Thyroid gland (tissue), 4 donors: ENCODE measurements at regions not wholly inside any gene's neighbourhood (a gene's known extent, or its start where the extent isn't known, plus 50 kb on each side); places are given as distances from the start of the nearest gene placed in this dataset.

Source experiments
- CTCF ChIP-seq, 6 experiments: fragments of 200-600 bp in 3 of 6; fragments of 450-650 bp in 3 of 6; sonication (generic) in 3 of 6; IDR thresholded peaks; one replicate each; pipeline ENCODE4 v1.5.1; 2016 to 2019; ENCODE audit warnings: antibody characterized with exemption in 6 of 6, mild to moderate bottlenecking in 2 of 6, inconsistent platforms in 1 of 6, moderate library complexity in 1 of 6
- POLR2A ChIP-seq, 2 donors: fragments of 450-650 bp; IDR thresholded peaks; one replicate each; pipeline ENCODE4 v1.6.1; 2017; ENCODE audit warnings: antibody characterized with exemption in 2 of 2, mild to moderate bottlenecking in 2 of 2, moderate library complexity in 1 of 2

GRCh38 chr7:12943781-12944180 lies 256.3 kb downstream of the ARL4A start:
- TF ChIP-seq CTCF (IDR thresholded peaks at IDR 0.05): no peak
- no peak for TF ChIP-seq POLR2A (IDR thresholded peaks at IDR 0.05)
